Stomach (tissue), 4 donors: ENCODE measurements at regions not wholly inside any gene's neighbourhood (a gene's known extent, or its start where the extent isn't known, plus 50 kb on each side); places are given as distances from the start of the nearest gene placed in this dataset.

ENCODE experiments used
- CTCF ChIP-seq, 7 experiments: fragments of 450-650 bp in 4 of 7; fragments of 200-600 bp in 3 of 7; sonication (generic) in 3 of 7; IDR thresholded peaks; one replicate each; pipeline ENCODE4 v1.5.1; 2016 to 2019; ENCODE audit warnings: antibody characterized with exemption in 7 of 7, control low read depth in 2 of 7, mild to moderate bottlenecking in 1 of 7
- EP300 ChIP-seq: sonication (generic); formaldehyde crosslinking; IDR thresholded peaks from one replicate; pipeline ENCODE4 v1.6.1; 2017; ENCODE audit warnings: antibody characterized with exemption
- POLR2AphosphoS5 ChIP-seq, 3 donors: sonication (generic); formaldehyde crosslinking; IDR thresholded peaks; one replicate each; pipeline ENCODE4 v1.6.1; 2016; ENCODE audit warnings: antibody characterized with exemption in 3 of 3

GRCh38 chr16:87054154-87054553 is 263.0 kb downstream of the C16orf95 start:
- TF ChIP-seq CTCF (IDR thresholded peaks at IDR 0.05) (no peak), POLR2AphosphoS5 (IDR thresholded peaks at IDR 0.05) (no peak), EP300 (no peak)
